ENCODE measurements at regions not wholly inside any gene's neighbourhood (a gene's known extent, or its start where the extent isn't known, plus 50 kb on each side); places are given as distances from the start of the nearest gene placed in this dataset.

DNA sequence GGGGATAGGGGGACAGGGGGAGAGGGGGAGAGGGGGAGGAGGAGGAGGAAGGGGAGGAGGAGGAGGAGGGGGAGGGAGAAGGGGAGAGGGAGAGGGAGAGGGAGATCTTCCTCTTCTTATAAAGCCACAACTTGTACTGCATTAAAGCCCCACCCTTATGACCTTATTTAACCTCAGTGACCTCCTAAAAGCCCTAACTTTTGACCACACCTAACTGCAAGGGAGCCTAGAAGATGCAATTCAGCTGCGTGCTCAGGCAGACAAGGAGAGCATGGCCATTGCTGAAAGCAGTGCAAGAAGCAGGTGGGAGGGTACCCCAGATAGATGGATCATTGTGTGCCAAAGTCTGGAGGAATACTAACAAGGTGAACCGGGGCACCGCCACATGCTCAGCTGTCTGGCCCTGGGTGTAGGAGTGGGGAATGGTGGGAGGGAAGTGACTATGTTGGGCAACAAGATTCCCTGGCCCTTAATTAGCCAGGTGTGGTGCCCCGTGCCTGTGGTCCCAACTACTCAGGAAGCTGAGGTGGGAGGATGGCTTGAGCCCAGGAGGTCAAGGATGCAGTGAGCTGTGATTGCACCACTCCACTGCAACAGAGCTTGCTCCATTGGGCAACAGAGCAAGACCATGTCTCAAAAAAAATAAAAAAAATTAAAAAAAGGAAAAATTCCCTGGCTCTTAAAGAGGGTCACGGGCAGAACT lies 125.4 kb upstream of the BOD1 start:
- H3K36me3 ChIP-seq = no peaks in the 10 kb centered on the region
- H3K27me3 ChIP-seq (ENCODE audit: low read depth) = no peaks in the 10 kb centered on the region
- ATAC-seq (peak; percentile 16 to 32), DNase-seq (no peak)
- TF ChIP-seq, protein P1, sequence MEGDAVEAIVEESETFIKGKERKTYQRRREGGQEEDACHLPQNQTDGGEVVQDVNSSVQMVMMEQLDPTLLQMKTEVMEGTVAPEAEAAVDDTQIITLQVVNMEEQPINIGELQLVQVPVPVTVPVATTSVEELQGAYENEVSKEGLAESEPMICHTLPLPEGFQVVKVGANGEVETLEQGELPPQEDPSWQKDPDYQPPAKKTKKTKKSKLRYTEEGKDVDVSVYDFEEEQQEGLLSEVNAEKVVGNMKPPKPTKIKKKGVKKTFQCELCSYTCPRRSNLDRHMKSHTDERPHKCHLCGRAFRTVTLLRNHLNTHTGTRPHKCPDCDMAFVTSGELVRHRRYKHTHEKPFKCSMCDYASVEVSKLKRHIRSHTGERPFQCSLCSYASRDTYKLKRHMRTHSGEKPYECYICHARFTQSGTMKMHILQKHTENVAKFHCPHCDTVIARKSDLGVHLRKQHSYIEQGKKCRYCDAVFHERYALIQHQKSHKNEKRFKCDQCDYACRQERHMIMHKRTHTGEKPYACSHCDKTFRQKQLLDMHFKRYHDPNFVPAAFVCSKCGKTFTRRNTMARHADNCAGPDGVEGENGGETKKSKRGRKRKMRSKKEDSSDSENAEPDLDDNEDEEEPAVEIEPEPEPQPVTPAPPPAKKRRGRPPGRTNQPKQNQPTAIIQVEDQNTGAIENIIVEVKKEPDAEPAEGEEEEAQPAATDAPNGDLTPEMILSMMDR (IDR thresholded peaks at IDR 0.05) = no peak
- H3K4me1 ChIP-seq = peaks cover 13% of the 10 kb centered on the region
- H3K4me3 ChIP-seq = no peak overlapping the region
- H3K9me3 ChIP-seq = no peaks in the 10 kb centered on the region
- intact Hi-C loops (cut with DNase I) = no loop called here
- H3K27ac ChIP-seq = no peak overlapping the region

DNA sequence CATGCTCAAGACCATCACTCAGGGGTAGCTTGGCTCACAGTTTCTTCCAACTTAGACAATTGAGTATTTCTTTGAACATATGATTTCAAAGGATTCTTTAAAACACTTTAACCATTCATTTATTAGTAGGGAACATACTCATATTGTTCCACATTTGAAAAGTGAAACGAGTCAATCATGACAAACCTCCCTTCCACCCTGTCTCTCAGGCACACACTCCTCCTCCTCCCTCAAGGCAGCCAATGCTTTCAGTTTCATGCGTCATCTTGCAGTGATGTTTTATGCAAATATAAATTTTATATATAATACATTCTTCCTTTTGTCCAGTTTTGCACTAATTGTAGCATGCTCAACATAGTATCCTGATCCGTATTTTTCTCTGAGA lies 126.0 kb upstream of the BOD1 start:
- H3K27me3 ChIP-seq (ENCODE audit: low read depth) = no peaks in the 10 kb centered on the region
- DNase-seq = no peak
- intact Hi-C loops (cut with DNase I) = no loop called here

DNA sequence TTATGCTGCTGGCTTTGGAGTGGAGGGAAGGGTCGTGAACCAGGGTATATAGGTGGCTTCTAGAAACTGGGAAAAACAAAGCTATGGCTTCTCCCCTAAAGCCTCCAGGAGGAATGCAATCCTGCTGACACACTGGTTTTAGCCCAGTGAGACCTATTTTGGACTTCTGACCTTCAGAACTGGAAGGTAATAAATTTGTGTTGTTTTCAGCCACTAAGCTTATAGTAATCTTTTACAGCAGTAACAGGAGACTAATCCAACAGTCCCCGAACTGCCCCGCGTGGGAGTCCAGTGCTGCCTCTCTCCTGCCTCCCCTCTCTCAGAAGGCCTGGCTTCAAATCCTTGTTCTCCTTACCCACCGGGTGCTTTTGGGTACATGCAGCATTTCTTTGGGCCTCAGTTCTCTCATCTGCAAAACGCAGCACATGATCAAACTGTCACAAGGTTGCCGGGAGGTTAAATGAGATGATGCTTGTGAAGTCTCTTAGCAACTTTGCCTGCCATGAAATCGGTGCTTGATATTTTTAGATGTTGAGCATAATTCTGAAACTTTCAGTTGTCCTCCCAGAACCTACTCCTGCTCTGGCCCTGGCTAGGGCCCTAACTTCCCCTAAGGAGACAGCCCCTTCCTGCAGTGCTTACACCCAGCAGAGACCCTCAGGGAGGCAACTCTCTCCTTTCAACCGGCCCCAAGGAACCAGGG lies 127.3 kb upstream of the BOD1 start:
- ATAC-seq = no peak
- intact Hi-C loops (cut with DNase I) = no loop called here
- Histone ChIP-seq H3K27ac (no peak overlapping the region), H3K4me3 (no peak overlapping the region), H3K9me3 (no peaks in the 10 kb centered on the region), H3K36me3 (no peaks in the 10 kb centered on the region), H3K27me3 (ENCODE audit: low read depth) (no peaks in the 10 kb centered on the region), H3K4me1 (peaks cover 13% of the 10 kb centered on the region)
- TF ChIP-seq, protein P1 (IDR thresholded peaks at IDR 0.05) = no peak
- no peak for DNase-seq

More for the DNA sequence above, 126.0 kb upstream of the BOD1 start:
- TF ChIP-seq, protein P1 (IDR thresholded peaks at IDR 0.05) = no peak
- ATAC-seq = peak in 1 of 2 donors; percentile 38
- H3K4me3 ChIP-seq = no peak overlapping the region
- no peak overlapping the region for H3K27ac ChIP-seq
- H3K4me1 ChIP-seq = peaks cover 13% of the 10 kb centered on the region
- no peaks in the 10 kb centered on the region for H3K9me3 ChIP-seq
- H3K36me3 ChIP-seq = no peaks in the 10 kb centered on the region

DNA sequence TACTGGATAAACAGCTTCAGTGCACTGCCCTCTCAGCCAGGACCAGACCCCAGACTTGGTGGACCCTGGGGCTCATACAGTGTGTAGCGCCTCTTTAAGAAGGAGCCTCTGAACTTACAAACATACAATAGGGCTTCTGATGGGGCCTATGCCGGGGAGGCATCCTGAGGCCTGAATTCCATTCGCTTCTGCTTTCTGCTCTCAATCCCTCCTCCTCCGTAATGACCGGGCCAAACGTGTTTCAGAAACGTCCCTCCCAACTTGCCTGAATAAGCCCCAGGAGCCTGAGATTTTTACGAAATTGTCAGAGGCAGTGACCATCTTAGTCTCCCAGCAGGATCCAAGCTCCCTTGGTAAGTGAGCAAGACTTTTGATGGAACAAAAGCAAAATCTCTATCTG lies 128.1 kb upstream of the BOD1 start:
- no peak for ATAC-seq
- Histone ChIP-seq H3K4me1 (peaks cover 13% of the 10 kb centered on the region), H3K36me3 (no peaks in the 10 kb centered on the region), H3K4me3 (no peak overlapping the region), H3K27me3 (ENCODE audit: low read depth) (no peaks in the 10 kb centered on the region), H3K27ac (no peak overlapping the region), H3K9me3 (no peaks in the 10 kb centered on the region)
- TF ChIP-seq, protein P1 (IDR thresholded peaks at IDR 0.05) = no peak
- DNase-seq = no peak
- intact Hi-C loops (cut with DNase I) = no loop called here

DNA sequence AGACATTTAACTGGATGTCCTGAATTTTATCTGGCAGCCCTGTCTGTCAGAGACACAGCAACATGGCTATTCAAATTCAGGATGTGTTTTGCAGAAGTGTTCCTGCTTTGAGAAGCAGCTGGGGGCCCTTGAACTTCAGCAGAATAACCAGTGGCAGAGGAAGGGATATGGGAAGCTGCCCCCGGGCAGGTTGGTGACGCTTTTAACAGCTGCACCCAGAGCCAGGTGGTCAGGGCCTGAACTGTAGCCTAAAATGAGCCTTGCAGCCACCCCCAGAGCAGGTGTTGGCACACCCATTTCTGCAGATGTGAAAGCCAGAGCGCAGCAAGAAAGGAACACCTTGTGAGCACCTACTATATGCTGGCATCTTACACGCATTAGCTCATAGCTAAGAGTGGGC lies 128.7 kb upstream of the BOD1 start:
- Histone ChIP-seq H3K4me1 (peaks cover 13% of the 10 kb centered on the region), H3K9me3 (no peaks in the 10 kb centered on the region), H3K27ac (no peak overlapping the region), H3K36me3 (no peaks in the 10 kb centered on the region), H3K27me3 (ENCODE audit: low read depth) (no peaks in the 10 kb centered on the region), H3K4me3 (no peak overlapping the region)
- intact Hi-C loops (cut with DNase I) = no loop called here
- no peak for DNase-seq
- ATAC-seq = peak; percentile 36 to 37
- TF ChIP-seq, protein P1 (IDR thresholded peaks at IDR 0.05) = no peak
